GM21737 (cell line): ENCODE measurements at regions not wholly inside any gene's neighbourhood (a gene's known extent, or its start where the extent isn't known, plus 50 kb on each side); places are given as distances from the start of the nearest gene placed in this dataset.

Experiments used
- ATAC-seq: cut with Tn5 transposase; IDR thresholded peaks from one replicate; pipeline ENCODE4 v1.9.1; 2021; ENCODE audit warnings: mild to moderate bottlenecking, moderate library complexity; ENCODE audit not compliant: unreplicated experiment

- ATAC-seq, result no peak
These were observed 56.6 kb upstream of the SCOC start for GRCh38 chr4:140316799-140317198.

DNA sequence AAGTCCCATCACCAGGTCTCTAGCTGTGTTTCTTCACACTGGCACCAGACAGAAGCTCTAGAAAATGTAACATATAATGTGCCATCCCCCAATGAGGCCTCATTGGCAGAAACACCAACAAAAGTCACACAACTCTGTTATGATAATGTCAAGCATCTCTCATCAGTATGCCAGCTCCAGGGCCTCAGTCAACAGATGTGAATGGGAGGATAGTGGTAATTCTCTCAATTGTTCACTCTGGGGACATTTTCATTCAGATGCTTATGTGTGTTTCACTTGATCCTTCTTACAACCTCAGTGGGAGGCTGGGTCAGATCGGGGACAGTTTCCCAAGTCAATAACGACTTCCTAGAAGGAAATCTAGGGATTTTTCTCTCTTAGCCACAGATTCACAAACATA is 57.5 kb upstream of the SCOC start:
- ATAC-seq, result no peak

- ATAC-seq, result no peak
These were observed 58.0 kb upstream of the SCOC start for GRCh38 chr4:140315438-140315837.

DNA sequence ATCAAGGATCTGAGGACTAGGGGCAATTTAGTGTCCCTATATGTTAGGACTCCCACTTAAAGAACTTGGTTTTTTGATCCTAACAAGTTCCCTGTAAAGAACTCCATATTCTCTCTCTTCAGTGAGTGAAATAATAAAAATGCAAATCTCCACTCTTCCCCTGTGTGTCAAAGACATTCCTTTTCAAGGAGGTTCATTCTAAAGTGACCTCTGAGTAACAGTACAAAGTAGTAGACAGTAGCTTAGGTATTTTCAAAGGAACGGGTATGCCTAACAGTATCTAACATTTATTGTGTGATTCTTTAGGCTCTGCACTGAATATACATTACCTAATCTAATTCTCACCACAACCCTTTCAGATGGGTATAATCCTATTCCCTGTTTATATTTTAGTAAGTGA is 58.4 kb upstream of the SCOC start:
- no peak for ATAC-seq

DNA sequence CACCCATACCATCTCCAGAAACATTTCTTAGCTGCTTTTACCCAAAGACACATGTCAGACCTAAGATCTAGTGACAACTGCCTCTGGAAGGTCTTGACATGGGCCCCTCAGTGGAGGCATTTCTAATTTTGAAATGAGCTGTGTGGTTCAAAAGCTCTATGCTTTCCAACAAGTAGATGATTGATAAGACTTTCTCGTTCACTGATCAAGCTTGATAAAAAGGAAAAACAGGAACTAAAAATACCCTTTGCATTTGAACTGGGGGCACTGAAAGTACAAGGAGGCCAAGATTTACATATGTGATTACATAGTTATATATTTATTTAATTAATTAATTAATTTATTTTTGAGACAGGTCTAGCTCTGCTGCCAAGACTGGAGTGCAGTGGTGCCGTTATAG is 61.3 kb upstream of the SCOC start:
- no peak for ATAC-seq

DNA sequence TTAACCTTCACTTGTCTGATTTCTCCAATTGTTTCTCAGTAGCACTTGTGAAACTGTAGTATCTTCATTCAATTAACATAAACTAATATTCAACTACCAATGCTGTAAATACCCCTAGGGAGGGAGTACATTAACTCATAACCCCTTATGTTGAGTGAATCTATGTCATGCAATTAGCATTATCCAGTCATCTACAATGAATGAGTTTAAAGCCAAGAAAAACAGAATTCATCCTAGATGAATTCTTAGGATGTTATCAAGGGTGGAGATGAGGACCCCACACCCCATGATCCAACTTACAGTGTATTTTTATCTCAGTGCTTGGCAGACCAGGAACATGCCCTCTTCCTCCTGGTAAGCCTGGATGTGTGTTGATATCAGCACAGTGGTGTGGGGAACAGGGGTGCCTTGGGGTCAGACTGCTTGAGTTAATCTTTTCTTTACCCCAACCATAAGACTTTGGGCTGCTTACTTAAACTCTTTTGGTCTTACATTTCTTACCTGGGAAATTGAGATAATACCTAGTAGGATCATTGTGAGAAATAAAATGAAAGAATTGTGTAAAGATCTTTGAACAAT is 62.1 kb upstream of the SCOC start:
- ATAC-seq, result no peak

- ATAC-seq, result no peak
These were observed 64.1 kb upstream of the SCOC start for GRCh38 chr4:140309124-140309870.

- no peak for ATAC-seq
These were observed 64.9 kb upstream of the SCOC start for GRCh38 chr4:140308366-140309123.

DNA sequence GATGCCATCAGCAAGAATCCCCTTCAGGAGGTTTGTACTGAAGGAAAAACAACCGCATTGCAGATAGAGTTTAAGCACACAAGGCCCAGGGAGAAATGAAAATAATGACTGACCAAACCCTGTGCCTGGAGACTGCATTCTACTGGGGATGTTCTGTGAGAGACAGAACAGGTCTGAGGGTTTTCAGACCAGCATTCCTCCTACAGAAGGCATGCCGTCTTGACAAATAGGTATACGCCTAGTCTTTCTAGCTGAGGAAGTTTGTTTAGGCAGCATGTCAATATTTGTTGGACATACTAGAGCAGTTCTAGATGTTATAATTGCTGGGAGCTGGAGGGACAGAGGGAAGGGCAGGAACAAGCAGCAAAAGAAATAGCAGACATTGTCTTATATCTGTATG is 68.4 kb upstream of the SCOC start:
- no peak for ATAC-seq

DNA sequence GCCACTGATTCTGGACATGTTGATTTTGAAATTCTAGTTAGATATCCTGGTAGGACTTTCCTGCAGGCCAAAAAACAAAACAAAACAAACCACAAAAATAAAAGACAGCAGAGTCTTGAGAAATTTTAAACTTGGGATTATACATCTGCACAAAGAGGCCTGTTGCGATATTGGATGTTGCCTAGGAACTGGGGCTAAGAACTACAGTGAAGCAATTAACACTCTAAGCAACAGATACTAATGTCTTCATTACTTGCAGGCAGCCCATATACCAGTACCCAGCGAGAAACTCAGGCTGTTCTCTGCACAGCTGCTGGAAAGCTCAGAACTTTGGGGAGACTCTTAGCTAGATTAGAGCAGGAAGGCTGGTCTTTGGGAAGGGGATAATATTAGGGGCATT is 69.1 kb upstream of the SCOC start:
- ATAC-seq, result no peak

DNA sequence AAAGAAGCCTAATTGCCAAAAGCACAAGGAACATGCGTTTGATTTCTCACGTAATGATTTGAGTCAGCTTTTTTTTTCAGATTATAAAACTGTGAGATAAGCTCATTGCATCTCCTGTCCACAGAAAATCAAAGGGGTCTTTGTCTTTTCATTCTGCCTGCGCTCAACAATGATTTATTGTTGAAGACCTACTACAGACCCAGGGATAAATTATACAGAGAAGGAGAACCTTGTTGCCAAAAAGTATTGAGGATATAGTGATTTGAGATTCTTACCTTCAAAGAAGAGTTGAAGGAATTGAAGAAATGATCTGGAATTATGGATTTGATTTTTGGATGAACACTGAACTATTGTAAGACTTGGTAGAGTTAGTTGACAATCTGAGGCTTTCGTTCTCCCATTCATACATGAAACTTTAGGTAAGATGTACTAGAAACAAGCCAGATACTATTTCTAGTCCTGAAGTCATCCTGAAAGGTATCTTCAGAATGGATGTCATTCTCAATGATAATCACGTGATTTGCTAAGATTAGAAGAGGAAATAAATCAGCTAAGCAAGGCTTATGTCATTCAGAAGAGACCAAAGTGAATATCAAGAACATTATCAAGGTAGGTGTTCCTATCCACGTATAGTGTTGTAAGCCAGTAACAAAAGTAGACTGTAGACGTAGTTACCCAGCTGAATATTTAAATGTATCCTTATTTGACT is 71.1 kb upstream of the SCOC start:
- no peak for ATAC-seq

GRCh38 chr4:140300271-140300970 is 73.0 kb upstream of the SCOC start:
- ATAC-seq, result no peak

DNA sequence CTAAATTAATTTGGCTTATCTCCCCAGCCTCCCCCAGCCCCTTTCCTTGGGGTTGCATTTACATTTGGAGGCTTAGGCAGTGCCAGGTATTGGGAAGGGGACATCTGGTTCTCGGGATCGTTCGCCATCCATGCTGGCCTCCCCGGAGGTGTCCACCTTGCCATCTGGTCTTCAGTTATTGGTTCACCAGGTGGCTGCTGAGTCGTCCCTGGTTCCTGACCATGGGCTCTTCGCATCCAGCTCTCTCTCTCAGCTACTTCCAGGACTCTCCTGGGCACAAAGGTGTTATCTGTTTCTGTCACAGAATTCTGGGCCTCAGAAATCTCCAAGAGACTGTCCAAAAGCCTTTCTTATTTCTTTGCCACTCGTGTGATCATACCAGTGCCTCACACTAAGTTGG is 75.4 kb upstream of the SCOC start:
- ATAC-seq, result no peak

- no peak for ATAC-seq
These were observed 76.2 kb upstream of the SCOC start for GRCh38 chr4:140297221-140297570.

GRCh38 chr4:140296335-140297220 is 76.9 kb upstream of the SCOC start:
- ATAC-seq, result no peak

DNA sequence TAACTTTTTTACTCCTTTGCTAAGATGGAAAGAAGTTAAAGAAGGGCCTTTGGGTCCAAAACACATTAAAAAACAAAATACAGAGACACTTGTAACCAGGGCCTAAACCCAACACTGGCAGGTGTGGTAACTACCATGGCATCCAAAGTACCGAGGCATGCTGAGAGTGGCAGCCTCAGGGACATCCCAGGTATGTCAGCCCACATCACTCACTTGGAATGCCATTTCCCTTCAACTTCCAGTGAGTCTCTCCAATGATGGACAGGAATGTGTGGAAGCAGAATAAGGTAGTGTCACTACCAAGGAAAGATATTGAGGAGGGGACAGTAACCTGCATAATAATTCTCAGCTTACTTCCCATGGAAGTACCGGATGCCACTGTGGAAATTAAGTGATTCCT is 79.5 kb upstream of the SCOC start:
- ATAC-seq, result no peak

DNA sequence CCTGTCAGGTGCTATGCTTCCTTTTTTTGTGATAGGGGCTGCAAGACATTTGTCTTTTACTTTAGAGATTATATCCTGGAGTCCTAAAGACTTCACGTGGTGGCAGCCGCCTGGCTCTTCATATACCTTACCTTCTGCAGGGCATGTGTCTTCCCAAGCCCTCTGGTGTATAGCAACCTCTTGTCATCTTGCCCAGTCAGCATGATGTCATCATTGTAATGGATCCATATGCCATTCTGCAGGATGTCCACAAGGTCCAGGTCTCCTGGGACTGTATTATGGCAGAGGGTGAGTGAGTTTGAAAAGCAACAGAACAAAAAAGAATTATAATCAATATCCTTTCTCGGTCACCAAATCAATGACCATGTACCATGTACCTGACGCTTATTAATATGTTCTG is 82.2 kb upstream of the SCOC start:
- ATAC-seq, result no peak

GRCh38 chr4:140289486-140289885 is 84.0 kb upstream of the SCOC start:
- ATAC-seq, result no peak

DNA sequence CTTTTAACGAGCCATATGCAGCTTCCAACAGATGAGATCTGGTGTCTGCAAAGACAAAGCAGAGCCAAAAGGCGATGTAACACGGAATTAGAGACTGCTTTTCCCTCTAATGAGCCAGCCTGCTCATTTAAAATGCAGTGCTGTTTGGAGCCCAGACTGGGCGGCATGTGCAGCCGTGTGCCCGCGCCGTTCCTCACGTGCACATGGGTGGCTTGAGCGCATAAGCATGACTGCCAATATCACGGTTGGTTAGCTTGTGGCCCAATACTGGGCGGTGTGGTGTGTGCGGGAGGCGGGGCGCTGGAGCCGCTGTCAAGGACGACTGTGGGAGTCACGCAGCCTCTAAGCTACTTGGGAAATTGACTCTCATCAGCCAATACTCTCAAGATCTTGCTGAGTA is 87.0 kb upstream of the SCOC start:
- ATAC-seq, result no peak

DNA sequence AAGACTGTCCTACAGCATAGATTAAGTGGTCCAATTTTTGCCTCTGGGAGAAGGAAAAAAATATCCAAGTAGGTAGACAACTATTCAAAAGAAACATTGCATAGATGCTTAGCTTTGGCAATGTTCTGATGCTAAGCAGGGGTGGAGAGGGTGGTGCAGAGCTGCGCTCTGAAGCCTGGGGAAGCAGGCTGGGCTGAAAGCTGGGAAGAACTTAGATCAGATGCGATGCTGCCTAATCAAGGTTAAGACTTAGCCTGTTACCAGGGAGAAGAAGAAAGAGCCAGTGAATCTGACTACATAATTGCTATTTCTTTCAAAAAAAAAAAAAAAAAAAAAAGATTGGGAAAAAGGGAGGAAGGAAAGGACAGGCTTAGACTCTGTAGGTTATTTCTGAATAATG is 89.0 kb upstream of the SCOC start:
- no peak for ATAC-seq
